ENCODE measurements at regions not wholly inside any gene's neighbourhood (a gene's known extent, or its start where the extent isn't known, plus 50 kb on each side); places are given as distances from the start of the nearest gene placed in this dataset.

- DNase-seq: no peak
Observed at GRCh38 chr18:37985126-37985525, 419.5 kb upstream of the CELF4 start.

GRCh38 chr18:37980556-37980955, 415.0 kb upstream of the CELF4 start:
- no peak for DNase-seq

GRCh38 chr18:37975446-37975845, 409.8 kb upstream of the CELF4 start:
- no peak for DNase-seq

DNA sequence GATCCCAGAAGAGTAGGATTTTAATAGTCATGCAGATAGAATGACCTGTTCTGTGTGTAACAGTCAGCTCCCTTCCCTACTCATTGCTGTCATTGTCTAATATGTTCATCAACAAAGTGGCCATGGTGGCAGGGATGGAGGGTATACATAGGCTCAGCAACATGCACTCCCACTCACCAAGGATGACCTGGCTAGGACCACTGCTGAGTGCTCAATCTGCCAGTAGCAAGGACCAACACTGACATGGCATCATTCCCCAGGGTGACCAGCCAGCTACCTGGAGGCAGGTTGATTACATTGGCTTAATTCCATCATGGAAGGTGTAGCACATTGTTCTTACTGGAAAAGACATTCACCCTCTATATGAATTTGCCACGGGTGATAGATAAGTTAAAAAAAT, 401.7 kb upstream of the CELF4 start:
- DNase-seq: no peak

GRCh38 chr18:37965572-37965970, 400.0 kb upstream of the CELF4 start:
- DNase-seq: no peak

DNA sequence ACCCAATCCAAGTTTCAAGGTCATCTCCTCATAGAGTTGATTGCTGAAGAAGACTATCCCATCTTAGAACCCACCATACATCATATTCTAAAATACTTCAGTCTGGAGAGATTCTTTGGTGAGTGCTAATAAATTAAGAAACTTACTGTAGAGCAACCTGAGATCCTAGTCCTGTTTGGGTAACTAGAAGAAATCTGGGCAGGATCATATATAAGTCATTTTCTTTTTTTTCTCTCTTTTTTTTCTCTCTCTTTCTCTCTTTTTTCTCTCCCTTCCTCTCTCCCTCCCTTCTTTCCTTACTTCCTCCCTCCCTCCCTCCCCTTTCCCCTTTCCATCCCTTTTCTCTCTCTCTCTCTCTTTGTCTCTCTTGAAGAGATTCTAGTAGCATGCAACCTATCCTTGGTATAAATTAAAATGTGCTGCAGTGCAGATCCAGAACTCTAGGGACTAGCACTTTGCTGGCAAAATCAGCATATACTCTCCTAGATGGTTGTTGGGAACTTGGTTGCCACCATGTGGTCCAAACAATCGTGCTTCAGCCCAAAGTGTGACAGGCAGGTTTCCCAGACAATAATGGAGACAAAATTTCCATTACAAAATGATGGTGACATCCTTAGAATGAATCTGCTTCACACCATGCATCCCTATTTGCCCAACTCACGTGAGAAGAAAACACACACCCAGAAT, 399.4 kb upstream of the CELF4 start:
- no peak for DNase-seq

- no peak for DNase-seq
Observed at GRCh38 chr18:37963837-37964236, 398.2 kb upstream of the CELF4 start.

DNA sequence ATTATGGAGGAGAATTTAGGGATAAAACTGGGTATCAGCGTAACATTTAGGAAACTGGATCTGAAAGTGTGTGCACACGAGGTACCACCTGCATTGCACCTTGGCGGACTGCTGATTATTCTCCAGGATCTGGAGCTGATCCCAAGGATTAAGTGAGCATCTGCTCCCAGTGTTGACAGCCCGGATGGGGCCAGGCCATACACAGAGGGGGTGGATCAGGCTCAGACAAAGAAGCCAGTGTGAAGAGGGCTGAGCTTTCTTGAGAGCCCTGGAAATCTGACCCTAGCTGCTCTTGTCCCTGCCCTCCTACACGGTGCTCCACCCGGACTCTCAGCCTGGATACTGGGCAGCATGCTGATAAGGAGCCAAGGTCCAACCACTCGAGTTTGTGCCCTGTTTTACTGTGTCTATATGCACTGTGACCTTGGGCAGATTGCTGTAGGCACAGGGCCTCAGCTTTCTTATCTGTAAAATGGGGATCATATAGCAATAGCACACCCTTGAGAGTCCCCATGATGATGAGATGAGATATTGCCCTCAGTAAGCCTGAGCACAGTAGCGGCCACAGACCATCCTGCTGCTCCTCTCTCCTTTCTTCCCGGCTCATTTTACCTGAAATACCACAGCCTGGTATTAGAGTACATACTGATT, 396.8 kb upstream of the CELF4 start:
- DNase-seq: no peak

DNA sequence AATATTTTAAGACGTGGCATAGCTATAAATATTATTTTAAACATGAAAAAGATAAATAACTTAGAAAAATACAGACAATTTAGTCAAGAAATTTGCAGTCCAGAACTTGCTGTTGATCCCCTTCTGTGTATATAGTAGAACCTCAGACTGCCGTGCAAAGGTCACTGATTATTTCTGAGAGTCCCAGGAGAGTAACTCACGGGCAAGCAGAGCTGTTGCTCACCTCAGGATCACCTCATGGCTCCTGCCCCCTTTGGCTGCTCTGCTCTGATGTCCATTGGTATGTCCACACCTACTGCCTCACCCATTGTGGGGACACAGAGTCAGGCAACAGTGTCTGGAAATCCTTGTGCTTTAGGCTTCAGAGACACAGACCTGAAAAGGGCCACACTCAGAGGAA, 392.9 kb upstream of the CELF4 start:
- DNase-seq: no peak

DNA sequence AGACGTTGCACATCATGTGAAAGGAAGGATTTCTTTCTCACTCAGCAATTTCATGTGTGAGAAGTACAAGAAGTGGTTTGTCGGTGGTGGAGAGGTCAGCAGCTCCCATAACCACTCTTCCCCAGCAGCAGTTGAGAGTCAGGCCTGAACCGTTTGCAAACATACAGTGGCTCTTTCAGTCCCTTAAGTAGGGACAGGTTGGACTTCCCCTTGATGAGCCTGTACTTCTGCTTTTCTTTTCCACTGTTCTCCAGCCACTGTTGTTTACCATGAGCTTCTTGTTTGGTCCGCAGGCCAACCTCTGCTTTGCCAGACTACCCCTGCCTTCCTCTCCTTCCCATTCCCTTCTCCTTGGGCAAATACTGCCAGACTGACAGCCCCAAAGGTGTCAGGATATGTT, 391.3 kb upstream of the CELF4 start:
- DNase-seq: no peak

- no peak for DNase-seq
Observed at GRCh38 chr18:37956020-37956419, 390.4 kb upstream of the CELF4 start.

DNA sequence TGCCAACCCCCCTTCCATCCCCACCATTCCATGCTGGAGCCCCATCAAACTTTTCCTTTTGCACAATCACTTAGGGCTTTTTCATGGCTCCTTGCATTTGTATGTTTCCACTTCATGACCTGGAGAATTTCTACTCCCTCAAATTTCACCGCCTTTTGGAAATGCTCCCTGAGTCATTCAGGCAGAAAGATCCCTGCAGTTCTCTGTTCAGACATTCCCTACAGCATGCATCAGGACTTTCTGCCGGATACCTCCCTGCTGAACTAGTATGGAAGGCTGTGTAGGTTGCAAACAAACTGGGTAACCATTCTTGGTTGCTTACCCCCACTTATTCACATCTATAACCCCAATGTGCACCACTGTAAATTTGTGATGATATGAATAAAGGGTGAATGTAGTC, 389.6 kb upstream of the CELF4 start:
- no peak for DNase-seq

DNA sequence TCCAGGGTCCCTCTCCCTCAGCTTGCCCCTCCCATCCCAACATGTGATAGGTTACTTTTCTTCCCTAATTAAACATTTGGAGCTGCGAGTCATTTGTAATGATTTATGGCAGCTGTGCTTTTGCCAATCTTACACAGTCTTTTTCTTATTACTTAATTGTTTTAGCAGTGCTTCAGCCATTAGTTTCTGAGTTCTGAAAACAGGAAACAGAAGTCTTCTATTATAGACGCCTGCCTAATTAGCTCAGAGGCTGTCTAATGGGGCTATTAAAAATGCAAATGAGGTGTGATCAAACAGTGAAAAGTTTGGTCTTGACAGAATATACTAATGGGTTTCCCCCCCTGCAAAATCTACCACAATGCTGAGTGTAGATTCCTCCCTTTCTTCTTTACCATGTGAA, 388.3 kb upstream of the CELF4 start:
- no peak for DNase-seq

DNA sequence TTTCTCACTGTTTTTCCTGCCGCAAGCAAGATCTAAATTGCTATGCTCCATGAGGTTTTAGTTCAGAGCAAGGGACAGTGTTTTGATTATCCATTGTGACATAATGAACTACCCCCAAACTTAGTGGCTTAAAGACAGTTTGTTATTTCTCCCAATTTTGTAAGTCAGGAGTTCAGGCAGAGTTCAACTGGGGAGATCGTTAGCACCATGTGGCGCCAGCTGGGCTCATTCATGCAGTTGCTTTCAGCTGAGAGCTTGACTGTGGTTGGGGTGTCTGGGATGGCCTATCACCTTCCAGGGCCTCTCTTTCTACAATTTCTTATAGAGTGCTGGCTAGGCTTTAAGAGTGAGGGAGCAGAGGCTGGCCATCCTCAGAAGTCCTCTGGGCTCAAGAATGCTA, 382.9 kb upstream of the CELF4 start:
- DNase-seq: no peak

- DNase-seq: no peak
Observed at GRCh38 chr18:37946324-37946723, 380.7 kb upstream of the CELF4 start.

DNA sequence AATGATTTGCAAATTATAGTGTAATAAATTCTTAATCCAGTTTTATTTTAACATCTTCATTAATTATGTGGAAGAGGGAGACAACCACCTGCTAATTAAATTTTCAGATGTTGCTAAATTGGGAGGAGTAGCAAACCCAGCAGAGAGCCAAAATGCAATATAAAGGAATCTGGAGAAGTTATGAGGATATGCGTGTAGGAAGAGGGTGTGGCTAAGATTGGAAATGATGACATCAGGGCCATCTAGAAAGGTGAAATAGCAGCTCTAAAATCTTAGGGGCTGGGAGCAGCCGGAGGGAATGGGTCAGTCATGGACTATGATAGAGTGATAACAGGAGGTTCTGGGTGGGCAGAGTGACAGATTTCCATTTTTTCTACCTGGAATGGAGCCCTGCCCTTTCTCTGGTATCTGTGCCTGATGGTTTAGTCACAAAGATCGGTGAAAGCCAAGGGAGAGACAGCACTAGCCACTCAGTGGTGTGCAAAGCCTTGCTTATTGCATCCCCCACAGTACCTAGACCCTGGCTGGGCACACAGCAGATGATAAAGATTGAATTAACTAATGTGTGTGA, 379.2 kb upstream of the CELF4 start:
- no peak for DNase-seq

- no peak for DNase-seq
Observed at GRCh38 chr18:37937287-37937686, 371.7 kb upstream of the CELF4 start.

- DNase-seq: no peak
Observed at GRCh38 chr18:37935086-37935485, 369.5 kb upstream of the CELF4 start.

GRCh38 chr18:37930640-37931039, 365.0 kb upstream of the CELF4 start:
- DNase-seq: no peak

GRCh38 chr18:37922162-37922561, 356.6 kb upstream of the CELF4 start:
- DNase-seq: no peak

DNA sequence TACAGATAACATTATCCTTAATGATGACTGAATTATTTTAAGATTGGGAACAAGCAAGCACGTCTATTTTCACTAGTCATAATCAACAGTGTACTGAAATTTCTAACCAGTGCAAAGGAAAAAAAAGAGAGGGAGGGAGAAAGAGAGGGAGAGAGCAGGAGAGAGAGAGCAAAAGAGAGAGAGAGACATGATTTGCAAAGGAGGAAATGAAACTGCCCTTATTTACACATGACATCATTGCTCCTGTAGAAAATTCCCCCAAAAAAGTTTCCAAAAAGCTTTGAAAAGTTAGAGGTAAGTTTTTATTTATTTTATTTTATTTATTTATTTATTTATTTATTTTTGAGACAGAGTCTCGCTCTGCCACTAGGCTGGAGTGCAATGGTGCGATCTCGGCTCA, 355.3 kb upstream of the CELF4 start:
- DNase-seq: no peak

GRCh38 chr18:37913051-37913450, 347.5 kb upstream of the CELF4 start:
- no peak for DNase-seq

DNA sequence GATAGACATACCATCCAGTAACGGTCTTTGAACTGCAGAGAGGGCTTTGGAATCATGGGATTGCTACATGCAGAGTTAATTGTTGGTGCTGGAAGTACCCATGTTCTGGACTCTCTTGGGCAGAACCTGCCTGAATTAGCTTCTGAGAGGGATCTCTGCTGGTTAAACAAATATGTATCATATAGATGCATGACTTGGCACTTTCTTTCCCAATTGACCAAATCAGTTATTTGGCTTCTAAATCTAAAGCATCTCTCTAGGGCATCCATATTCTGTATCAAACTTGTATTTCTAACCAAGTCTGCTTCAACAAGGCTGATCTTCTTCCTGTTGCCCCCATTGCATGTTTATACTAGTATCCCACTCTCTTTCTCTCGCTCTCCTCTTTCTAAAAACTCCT, 336.7 kb upstream of the CELF4 start:
- DNase-seq: no peak

DNA sequence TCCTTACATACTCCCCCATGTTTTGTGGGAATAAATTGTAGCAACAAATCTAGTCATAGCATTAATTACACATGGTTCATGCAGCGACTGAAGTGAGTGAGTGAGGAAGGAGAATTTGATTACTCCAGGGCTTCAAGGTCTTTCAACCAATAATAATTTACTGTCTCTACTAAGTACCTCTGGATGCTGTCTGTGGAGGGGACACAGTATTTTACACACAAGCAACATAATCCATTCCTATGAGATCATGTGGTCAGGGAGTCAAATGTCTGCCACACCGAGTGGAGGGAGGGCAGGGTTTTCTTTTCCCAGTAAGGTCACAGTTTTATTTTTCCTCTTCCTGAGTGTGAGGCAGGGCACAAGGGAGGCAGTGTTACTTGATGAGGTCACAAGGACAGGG, 334.7 kb upstream of the CELF4 start:
- DNase-seq: no peak

- no peak for DNase-seq
Observed at GRCh38 chr18:37889963-37890362, 324.4 kb upstream of the CELF4 start.
